Kidney epithelial cell (primary cell): ENCODE measurements at regions not wholly inside any gene's neighbourhood (a gene's known extent, or its start where the extent isn't known, plus 50 kb on each side); places are given as distances from the start of the nearest gene placed in this dataset.

Source experiments
- DNase-seq: peaks from one replicate; pipeline ENCODE4 v3.0.0-alpha.2; 2010; ENCODE audit warnings: low read depth
- H3K27me3 ChIP-seq: 2 replicates; pipeline ENCODE4 v1.6.0; 2011; ENCODE audit warnings: low read length; ENCODE audit not compliant: control insufficient read depth, insufficient read depth
- H3K36me3 ChIP-seq: 2 replicates; pipeline ENCODE4 v1.5.1; 2011; ENCODE audit warnings: low read length; ENCODE audit not compliant: control insufficient read depth, insufficient read depth
- H3K4me3 ChIP-seq: 2 replicates; pipeline ENCODE4 v1.5.1; 2011; ENCODE audit warnings: low read depth, mild to moderate bottlenecking, control low read depth, low read length
- TF ChIP-seq, protein P1 (sequence below): IDR thresholded peaks from 2 replicates; pipeline ENCODE4 v1.5.1; 2011; ENCODE audit warnings: mild to moderate bottlenecking, moderate library complexity, low read length, control low read depth, inconsistent platforms; ENCODE audit not compliant: insufficient read depth, poor library complexity, severe bottlenecking

DNA sequence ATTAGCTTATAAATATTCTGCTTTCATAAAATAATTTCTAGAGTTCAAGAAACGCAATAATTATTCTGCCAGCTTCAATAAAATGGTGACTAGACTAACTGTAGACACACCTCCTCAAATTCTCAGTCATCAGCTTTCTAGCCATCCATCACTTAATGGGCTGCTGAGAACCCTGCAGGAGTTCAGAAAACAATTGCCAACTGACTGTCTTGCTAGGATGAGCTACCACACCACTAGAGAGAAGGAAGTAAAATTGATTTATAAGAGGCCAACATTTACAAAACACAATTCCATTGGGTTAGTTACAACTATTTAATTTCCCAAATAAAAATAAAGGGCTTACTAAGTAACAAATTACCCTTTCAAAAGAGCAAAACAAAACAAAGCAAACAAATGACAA lies 126.5 kb upstream of the PAPPA start:
- Histone ChIP-seq H3K36me3 (no peaks in the 10 kb centered on the region), H3K4me3 (no peak overlapping the region)

DNA sequence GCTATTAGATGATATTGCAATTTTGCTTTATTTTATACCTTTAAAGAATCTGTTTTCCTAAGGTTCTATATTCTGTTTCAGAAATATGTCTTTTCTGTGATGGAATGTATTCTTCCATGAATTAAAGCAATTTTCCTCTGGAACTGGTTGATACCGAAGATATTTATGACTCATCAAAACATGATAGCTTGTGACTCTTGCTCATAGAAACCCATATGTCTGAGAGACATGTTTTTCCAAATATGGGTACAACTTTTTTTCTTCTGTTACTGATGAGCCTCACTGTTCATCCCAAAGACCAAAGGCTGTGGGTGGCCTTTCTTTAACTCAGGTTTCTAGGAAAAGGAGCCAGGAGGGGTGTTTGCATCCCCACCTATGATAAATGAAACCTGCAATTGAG lies 126.1 kb upstream of the PAPPA start:
- H3K27me3 ChIP-seq: no peaks in the 10 kb centered on the region
- H3K4me3 ChIP-seq: no peak overlapping the region
- TF ChIP-seq, protein P1, sequence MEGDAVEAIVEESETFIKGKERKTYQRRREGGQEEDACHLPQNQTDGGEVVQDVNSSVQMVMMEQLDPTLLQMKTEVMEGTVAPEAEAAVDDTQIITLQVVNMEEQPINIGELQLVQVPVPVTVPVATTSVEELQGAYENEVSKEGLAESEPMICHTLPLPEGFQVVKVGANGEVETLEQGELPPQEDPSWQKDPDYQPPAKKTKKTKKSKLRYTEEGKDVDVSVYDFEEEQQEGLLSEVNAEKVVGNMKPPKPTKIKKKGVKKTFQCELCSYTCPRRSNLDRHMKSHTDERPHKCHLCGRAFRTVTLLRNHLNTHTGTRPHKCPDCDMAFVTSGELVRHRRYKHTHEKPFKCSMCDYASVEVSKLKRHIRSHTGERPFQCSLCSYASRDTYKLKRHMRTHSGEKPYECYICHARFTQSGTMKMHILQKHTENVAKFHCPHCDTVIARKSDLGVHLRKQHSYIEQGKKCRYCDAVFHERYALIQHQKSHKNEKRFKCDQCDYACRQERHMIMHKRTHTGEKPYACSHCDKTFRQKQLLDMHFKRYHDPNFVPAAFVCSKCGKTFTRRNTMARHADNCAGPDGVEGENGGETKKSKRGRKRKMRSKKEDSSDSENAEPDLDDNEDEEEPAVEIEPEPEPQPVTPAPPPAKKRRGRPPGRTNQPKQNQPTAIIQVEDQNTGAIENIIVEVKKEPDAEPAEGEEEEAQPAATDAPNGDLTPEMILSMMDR: no peak
- H3K36me3 ChIP-seq: no peaks in the 10 kb centered on the region
- DNase-seq: peak; percentile 48

More for the DNA sequence above, 126.5 kb upstream of the PAPPA start:
- DNase-seq: no peak
- H3K27me3 ChIP-seq: no peaks in the 10 kb centered on the region
- TF ChIP-seq, protein P1: no peak

DNA sequence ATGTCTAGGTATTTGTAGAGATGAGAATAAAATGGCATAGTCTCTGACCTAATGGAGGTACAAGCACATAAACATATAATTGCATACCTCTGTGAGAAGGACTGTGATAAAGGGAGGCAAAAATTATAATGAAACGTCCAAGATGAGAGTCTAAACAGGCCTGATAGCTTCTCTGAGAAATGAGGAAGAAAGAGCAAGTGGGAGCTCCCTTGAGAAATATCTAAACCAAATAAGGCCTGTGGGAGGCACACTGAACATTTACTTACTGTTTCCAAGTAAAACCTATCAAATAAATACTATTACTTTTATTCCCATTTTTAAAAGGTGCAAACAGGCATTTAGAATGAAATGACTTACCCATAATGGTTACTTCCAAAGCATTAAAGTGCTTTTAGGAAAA lies 125.6 kb upstream of the PAPPA start:
- Histone ChIP-seq H3K27me3 (no peaks in the 10 kb centered on the region), H3K4me3 (no peak overlapping the region), H3K36me3 (no peaks in the 10 kb centered on the region)
- DNase-seq: no peak
- TF ChIP-seq, protein P1: no peak

DNA sequence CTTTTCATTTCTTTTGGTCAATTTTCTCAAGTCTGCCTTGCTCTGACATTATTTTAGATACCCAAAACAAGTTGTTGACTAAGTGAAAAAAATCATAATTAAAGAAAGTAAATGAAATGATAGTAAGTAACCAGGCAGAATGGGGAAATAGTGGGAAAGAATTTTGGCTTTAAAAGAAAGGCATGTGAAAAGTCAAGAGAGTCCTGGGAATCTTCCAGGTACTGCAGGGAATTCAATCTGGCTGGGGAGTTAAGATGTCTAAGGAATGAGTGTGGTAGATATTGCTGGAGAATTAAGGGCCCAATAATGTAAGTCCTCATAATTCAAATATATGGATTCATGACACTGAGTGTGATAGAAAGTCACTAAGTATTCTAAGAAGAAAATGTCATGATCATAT lies 123.1 kb upstream of the PAPPA start:
- TF ChIP-seq, protein P1: no peak
- no peaks in the 10 kb centered on the region for H3K27me3 ChIP-seq
- no peak for DNase-seq
- H3K4me3 ChIP-seq: no peak overlapping the region
- no peaks in the 10 kb centered on the region for H3K36me3 ChIP-seq

DNA sequence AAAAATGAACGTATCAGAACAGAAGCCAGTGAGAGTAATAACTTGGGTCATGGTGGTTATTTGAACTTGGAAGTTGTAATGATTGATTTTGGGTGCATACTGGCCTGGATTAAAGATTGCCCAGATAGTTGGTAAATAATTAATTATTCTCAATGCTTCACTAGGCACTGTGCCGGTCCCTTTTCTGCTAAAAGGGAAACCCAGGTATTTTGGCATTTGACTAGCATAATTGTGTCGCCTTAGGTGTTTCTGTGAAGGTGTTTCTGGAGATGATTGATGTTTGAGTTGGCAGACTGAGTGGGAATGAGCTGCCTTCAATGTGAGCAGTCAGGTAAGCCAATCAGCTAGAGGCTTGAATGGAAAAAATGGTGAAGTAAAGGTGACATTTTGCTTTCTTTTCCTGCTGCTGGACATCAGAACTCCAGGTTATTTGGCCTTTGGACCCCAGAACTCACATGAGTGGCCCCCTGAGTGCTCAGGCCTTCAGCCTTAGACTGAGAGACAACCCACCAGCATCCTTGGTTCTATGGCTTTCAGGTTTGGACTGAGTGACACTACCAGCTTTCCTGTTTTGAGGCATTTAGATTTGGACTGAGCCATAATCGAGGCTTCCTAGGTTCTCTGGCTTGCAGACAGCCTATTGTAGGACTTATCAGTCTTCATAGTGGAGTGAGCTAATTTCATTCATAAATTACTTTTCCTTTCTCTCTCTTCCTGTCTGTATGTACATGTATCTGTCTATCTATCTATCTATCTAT lies 120.7 kb upstream of the PAPPA start:
- H3K36me3 ChIP-seq: no peaks in the 10 kb centered on the region
- H3K4me3 ChIP-seq: no peak overlapping the region
- DNase-seq: no peak
- H3K27me3 ChIP-seq: no peaks in the 10 kb centered on the region
- TF ChIP-seq, protein P1: no peak

DNA sequence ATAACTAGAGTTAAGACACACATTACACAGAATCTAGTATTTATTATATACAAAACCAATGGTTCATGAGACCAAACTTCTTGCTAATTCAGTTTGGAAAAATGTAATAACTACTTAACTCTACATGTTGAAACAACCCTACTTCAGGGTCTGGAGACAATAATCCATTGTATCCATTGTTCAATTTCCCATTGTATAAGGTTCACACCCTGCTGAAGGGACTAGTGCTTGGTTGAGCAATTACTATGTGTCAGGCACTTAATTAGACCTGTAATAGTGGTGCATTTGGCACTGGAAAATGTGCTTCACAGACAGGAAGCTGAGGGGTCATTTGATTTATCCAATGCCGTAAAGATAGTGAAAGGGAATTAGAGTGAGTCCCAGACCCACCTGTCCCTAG lies 114.3 kb upstream of the PAPPA start:
- Histone ChIP-seq H3K27me3 (no peaks in the 10 kb centered on the region), H3K4me3 (no peak overlapping the region), H3K36me3 (no peaks in the 10 kb centered on the region)
- TF ChIP-seq, protein P1: no peak
- no peak for DNase-seq
